ENCODE measurements at regions not wholly inside any gene's neighbourhood (a gene's known extent, or its start where the extent isn't known, plus 50 kb on each side); places are given as distances from the start of the nearest gene placed in this dataset.

GRCh38 chr5:7329712-7330111 is 66.2 kb upstream of the ADCY2 start:
- no peak overlapping the region for H3K4me3 ChIP-seq (replicated peaks; ENCODE audit: low read depth, low read length)
- TF ChIP-seq, protein P1, sequence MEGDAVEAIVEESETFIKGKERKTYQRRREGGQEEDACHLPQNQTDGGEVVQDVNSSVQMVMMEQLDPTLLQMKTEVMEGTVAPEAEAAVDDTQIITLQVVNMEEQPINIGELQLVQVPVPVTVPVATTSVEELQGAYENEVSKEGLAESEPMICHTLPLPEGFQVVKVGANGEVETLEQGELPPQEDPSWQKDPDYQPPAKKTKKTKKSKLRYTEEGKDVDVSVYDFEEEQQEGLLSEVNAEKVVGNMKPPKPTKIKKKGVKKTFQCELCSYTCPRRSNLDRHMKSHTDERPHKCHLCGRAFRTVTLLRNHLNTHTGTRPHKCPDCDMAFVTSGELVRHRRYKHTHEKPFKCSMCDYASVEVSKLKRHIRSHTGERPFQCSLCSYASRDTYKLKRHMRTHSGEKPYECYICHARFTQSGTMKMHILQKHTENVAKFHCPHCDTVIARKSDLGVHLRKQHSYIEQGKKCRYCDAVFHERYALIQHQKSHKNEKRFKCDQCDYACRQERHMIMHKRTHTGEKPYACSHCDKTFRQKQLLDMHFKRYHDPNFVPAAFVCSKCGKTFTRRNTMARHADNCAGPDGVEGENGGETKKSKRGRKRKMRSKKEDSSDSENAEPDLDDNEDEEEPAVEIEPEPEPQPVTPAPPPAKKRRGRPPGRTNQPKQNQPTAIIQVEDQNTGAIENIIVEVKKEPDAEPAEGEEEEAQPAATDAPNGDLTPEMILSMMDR (IDR thresholded peaks at IDR 0.05; ENCODE audit: low read length, missing control alignments): no peak
- no peak for DNase-seq (ENCODE audit: low read depth)

DNA sequence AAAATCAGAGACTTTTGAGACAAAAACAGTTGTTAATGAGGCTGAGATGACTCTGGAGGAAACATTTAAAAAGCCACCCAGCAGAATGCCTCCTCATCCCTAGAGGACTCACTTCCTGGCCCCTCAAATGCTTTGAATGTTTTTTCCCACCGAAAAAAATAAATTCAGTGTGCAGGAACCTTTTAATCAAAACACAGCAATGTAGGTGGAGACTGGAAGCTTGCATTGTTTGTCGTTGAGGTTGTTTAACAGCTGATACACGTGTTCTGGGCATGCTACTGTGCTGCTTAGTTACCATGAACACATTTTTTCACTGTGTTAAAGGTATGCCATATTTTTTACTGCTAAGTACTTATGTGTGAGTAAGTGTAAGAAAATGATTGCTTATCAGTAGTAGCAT is 65.7 kb upstream of the ADCY2 start:
- no peak overlapping the region for H3K4me3 ChIP-seq (replicated peaks; ENCODE audit: low read depth, low read length)
- no peak for DNase-seq (ENCODE audit: low read depth)
- TF ChIP-seq, protein P1 (IDR thresholded peaks at IDR 0.05; ENCODE audit: low read length, missing control alignments): no peak

GRCh38 chr5:7331131-7331530 is 64.8 kb upstream of the ADCY2 start:
- TF ChIP-seq, protein P1 (IDR thresholded peaks at IDR 0.05; ENCODE audit: low read length, missing control alignments): no peak
- no peak for DNase-seq (ENCODE audit: low read depth)
- no peak overlapping the region for H3K4me3 ChIP-seq (replicated peaks; ENCODE audit: low read depth, low read length)

Data from fibroblast of pulmonary artery (primary cell).